ENCODE measurements at regions not wholly inside any gene's neighbourhood (a gene's known extent, or its start where the extent isn't known, plus 50 kb on each side); places are given as distances from the start of the nearest gene placed in this dataset.

DNA sequence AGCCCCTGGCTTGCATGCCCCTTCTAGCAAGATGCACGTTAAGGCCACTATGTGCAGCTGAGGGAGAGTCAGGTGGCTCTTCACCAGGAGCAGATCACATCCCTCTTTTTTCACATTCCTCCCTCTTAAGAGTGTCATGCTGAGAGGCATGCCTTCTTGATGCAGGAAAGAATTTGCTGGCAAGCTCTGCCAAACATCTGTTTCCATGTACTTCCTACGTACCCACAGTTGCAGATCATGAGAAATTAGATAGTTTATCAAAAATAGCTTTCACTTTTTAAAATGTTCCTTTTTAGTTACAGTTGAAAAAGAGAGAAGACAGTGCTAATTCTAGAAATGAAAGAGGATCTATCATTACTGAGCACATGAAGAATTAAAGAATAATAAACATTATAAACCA, 79.7 kb upstream of the ZNF722 start:
- no peaks in the 10 kb centered on the region for H3K36me3 ChIP-seq (ENCODE audit: insufficient read depth, insufficient read length, low read length)
- H3K27me3 ChIP-seq (ENCODE audit: insufficient read depth, insufficient read length): no peaks in the 10 kb centered on the region
- no peak for DNase-seq (ENCODE audit: low read depth, low spot score)
- no peak overlapping the region for H3K9ac ChIP-seq (ENCODE audit: insufficient read length, low read depth)
- H3K4me3 ChIP-seq (ENCODE audit: insufficient read length, low read depth): no peak overlapping the region
- H3K4me1 ChIP-seq (ENCODE audit: insufficient read depth, insufficient read length): no peaks in the 10 kb centered on the region
- no peak for TF ChIP-seq SUZ12 (IDR thresholded peaks at IDR 0.05; ENCODE audit: extremely low read depth, insufficient read depth, insufficient read length)
- no peak for TF ChIP-seq YY1 (IDR thresholded peaks at IDR 0.05; ENCODE audit: insufficient read depth, insufficient read length)
- TF ChIP-seq ZNF274 (IDR thresholded peaks at IDR 0.05; ENCODE audit: low read depth, low read length): no peak
- H3K9me3 ChIP-seq (ENCODE audit: insufficient read depth, low read length): no peaks in the 10 kb centered on the region

- no peaks in the 10 kb centered on the region for H3K27me3 ChIP-seq (ENCODE audit: insufficient read depth, insufficient read length)
- no peak for DNase-seq (ENCODE audit: low read depth, low spot score)
- TF ChIP-seq ZNF274 (IDR thresholded peaks at IDR 0.05; ENCODE audit: low read depth, low read length) (no peak), YY1 (IDR thresholded peaks at IDR 0.05; ENCODE audit: insufficient read depth, insufficient read length) (no peak)
- no peak overlapping the region for H3K9ac ChIP-seq (ENCODE audit: insufficient read length, low read depth)
- H3K4me3 ChIP-seq (ENCODE audit: insufficient read length, low read depth): no peak overlapping the region
- no peaks in the 10 kb centered on the region for H3K36me3 ChIP-seq (ENCODE audit: insufficient read depth, insufficient read length, low read length)
- no peaks in the 10 kb centered on the region for H3K4me1 ChIP-seq (ENCODE audit: insufficient read depth, insufficient read length)
- no peaks in the 10 kb centered on the region; the same call in 1 of the 2 replicates for H3K9me3 ChIP-seq (ENCODE audit: insufficient read depth, low read length)
These were observed 73.4 kb upstream of the ZNF722 start for GRCh38 chr7:63925262-63925625.

- no peak overlapping the region for H3K4me3 ChIP-seq (ENCODE audit: insufficient read length, low read depth)
- no peaks in the 10 kb centered on the region for H3K36me3 ChIP-seq (ENCODE audit: insufficient read depth, insufficient read length, low read length)
- no peaks in the 10 kb centered on the region for H3K27me3 ChIP-seq (ENCODE audit: insufficient read depth, insufficient read length)
- H3K9me3 ChIP-seq (ENCODE audit: insufficient read depth, low read length): no peaks in the 10 kb centered on the region; the same call in 1 of the 2 replicates
- no peak overlapping the region for H3K9ac ChIP-seq (ENCODE audit: insufficient read length, low read depth)
- no peaks in the 10 kb centered on the region for H3K4me1 ChIP-seq (ENCODE audit: insufficient read depth, insufficient read length)
- DNase-seq (ENCODE audit: low read depth, low spot score): peak; percentile 6
- TF ChIP-seq SUZ12 (IDR thresholded peaks at IDR 0.05; ENCODE audit: extremely low read depth, insufficient read depth, insufficient read length) (no peak), YY1 (IDR thresholded peaks at IDR 0.05; ENCODE audit: insufficient read depth, insufficient read length) (no peak), ZNF274 (IDR thresholded peaks at IDR 0.05; ENCODE audit: low read depth, low read length) (no peak)
These were observed 72.8 kb upstream of the ZNF722 start for GRCh38 chr7:63925626-63926460.

DNA sequence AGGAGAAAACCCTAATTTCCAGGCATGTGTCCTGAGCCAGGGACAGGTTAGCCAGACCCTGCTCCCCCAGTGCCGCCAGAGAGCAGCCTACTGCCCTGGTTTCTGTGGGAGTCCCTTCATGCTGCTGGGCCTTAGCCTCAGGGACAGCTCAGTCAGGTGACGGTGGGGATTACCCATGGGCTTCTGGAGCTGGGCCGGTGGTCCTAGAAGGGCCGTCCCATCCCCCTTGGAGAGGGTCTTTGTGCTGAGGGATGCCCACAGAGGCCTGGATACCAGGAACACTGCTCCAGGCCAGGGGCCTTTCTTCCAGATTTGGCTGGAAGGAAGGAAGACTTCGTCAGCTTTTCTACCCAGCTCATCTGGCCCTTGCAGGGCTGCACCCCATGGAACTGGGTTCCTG, 71.4 kb upstream of the ZNF722 start:
- Histone ChIP-seq H3K9me3 (ENCODE audit: insufficient read depth, low read length) (no peaks in the 10 kb centered on the region; the same call in 1 of the 2 replicates), H3K4me1 (ENCODE audit: insufficient read depth, insufficient read length) (no peaks in the 10 kb centered on the region), H3K4me3 (ENCODE audit: insufficient read length, low read depth) (no peak overlapping the region), H3K36me3 (ENCODE audit: insufficient read depth, insufficient read length, low read length) (no peaks in the 10 kb centered on the region), H3K9ac (ENCODE audit: insufficient read length, low read depth) (no peak overlapping the region), H3K27me3 (ENCODE audit: insufficient read depth, insufficient read length) (no peaks in the 10 kb centered on the region)
- no peak for DNase-seq (ENCODE audit: low read depth, low spot score)
- TF ChIP-seq YY1 (IDR thresholded peaks at IDR 0.05; ENCODE audit: insufficient read depth, insufficient read length) (no peak), ZNF274 (IDR thresholded peaks at IDR 0.05; ENCODE audit: low read depth, low read length) (no peak), SUZ12 (IDR thresholded peaks at IDR 0.05; ENCODE audit: extremely low read depth, insufficient read depth, insufficient read length) (no peak)

DNA sequence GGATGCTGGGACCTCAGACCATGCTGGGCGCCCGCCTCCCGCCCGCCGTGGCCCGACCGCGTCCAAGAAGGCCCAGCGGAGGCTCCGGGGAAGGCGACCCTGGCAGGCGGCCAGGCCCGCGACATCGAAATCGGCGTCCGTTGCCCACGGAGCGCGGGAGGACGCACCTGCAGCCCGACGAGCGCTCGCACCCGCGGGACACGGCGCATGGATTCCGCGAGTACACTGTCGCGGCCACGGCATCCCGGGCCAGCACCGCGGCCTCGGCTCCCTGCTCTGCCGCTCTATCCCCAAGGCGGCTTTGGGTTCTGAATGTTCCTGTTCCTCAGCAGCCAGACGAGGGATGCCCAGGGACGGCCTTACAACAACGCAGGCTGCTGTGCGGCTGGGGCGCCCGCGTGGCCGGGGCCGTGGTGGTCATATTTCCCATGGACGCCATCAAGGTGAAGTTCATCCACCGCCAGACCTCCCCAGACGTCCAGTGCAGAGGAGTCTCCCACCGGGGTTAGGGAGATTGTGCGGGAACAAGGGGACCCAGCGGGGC, 67.5 kb upstream of the ZNF722 start:
- no peak overlapping the region for H3K9ac ChIP-seq (ENCODE audit: insufficient read length, low read depth)
- H3K9me3 ChIP-seq (ENCODE audit: insufficient read depth, low read length): no peaks in the 10 kb centered on the region; the same call in 1 of the 2 replicates
- no peaks in the 10 kb centered on the region for H3K4me1 ChIP-seq (ENCODE audit: insufficient read depth, insufficient read length)
- H3K4me3 ChIP-seq (ENCODE audit: insufficient read length, low read depth): no peak overlapping the region
- H3K27me3 ChIP-seq (ENCODE audit: insufficient read depth, insufficient read length): no peaks in the 10 kb centered on the region
- TF ChIP-seq SUZ12 (IDR thresholded peaks at IDR 0.05; ENCODE audit: extremely low read depth, insufficient read depth, insufficient read length): no peak
- no peak for TF ChIP-seq ZNF274 (IDR thresholded peaks at IDR 0.05; ENCODE audit: low read depth, low read length)
- TF ChIP-seq YY1 (IDR thresholded peaks at IDR 0.05; ENCODE audit: insufficient read depth, insufficient read length): no peak
- DNase-seq (ENCODE audit: low read depth, low spot score): no peak
- H3K36me3 ChIP-seq (ENCODE audit: insufficient read depth, insufficient read length, low read length): no peaks in the 10 kb centered on the region

DNA sequence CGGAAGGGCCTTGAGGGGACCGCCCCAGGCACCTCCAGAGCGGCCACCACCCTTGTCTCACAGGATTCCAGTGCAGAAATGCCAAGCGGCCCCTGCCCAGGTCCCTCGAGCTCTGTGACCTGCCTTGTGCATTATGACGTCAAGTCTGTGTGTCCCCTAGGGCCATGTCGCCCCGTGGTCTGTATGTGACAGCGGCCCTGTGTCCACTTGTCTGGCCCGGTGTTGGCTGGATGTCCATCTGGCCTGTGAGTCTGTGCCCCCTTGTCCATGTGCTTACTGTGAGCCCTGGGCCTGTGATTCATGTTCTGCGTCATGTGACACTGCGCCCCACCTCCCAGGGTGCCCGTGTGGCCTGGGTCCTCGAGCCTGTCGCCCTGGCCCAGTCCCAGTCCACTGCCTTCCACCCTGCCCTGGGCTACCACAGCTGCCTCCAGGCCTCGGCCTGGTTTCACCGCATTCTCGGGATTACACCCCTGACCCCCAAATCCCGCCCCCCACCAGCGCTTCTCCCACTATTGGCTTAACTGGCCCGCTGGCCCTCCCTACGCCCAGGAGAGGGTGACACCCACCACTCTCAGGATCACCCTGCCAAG, 66.6 kb upstream of the ZNF722 start:
- Histone ChIP-seq H3K36me3 (ENCODE audit: insufficient read depth, insufficient read length, low read length) (no peaks in the 10 kb centered on the region), H3K4me3 (ENCODE audit: insufficient read length, low read depth) (no peak overlapping the region), H3K4me1 (ENCODE audit: insufficient read depth, insufficient read length) (no peaks in the 10 kb centered on the region), H3K9me3 (ENCODE audit: insufficient read depth, low read length) (no peaks in the 10 kb centered on the region), H3K9ac (ENCODE audit: insufficient read length, low read depth) (no peak overlapping the region), H3K27me3 (ENCODE audit: insufficient read depth, insufficient read length) (no peaks in the 10 kb centered on the region)
- DNase-seq (ENCODE audit: low read depth, low spot score): no peak
- TF ChIP-seq YY1 (IDR thresholded peaks at IDR 0.05; ENCODE audit: insufficient read depth, insufficient read length) (no peak), SUZ12 (IDR thresholded peaks at IDR 0.05; ENCODE audit: extremely low read depth, insufficient read depth, insufficient read length) (no peak)
